ENCODE measurements at regions not wholly inside any gene's neighbourhood (a gene's known extent, or its start where the extent isn't known, plus 50 kb on each side); places are given as distances from the start of the nearest gene placed in this dataset.

DNA sequence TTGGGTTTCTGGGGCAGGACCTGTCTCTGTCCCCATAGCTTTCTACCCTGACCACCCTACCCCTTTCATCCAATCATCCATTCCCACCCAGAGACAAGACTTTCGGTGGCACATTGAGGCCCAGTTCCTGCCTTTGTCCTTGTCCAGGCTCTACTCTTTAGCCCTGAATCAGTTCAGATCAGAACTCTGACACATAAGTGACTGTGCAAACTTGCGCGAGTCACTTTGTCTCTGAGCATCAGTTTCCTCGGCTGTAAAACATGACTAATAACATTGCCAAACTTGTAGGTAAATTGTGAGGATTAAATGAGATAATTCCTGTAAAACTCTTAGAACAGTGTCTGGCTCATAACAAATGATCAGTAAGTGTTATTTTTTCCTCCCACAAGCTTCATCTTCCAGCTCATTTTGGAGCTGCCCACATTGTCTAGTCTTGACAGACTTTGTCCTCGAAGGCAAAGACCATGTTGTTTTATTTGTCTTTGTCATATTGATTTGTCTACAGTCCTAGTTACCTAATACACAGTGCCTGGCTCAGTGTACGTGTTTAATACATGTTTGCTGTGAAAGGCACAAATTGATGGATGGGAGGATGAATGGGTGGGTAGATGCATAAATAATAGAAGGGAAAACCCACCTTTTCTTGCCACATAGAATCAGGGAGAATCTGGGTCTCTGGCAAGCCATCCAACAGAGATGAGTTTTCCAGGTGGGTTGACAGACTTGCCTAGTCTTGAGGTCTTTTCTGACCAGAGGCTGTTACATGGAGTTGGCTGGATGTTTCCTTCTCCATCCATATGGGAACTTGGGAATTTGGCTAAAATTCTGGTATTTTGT lies 262.9 kb downstream of the OMA1 start:
- H3K4me2 ChIP-seq (ENCODE audit: insufficient read depth, low read length) = no peak overlapping the region
- H4K20me1 ChIP-seq (ENCODE audit: insufficient read depth, low read length) = no peaks in the 10 kb centered on the region
- no peak overlapping the region for H3K27ac ChIP-seq (ENCODE audit: low read depth, low read length)
- H3K36me3 ChIP-seq (ENCODE audit: insufficient read depth, low read length) = no peaks in the 10 kb centered on the region
- no peak overlapping the region for H3K4me3 ChIP-seq (ENCODE audit: insufficient read depth, low read length)
- no peak for DNase-seq (ENCODE audit: insufficient read length, low spot score, missing footprints)
- TF ChIP-seq, protein P1, sequence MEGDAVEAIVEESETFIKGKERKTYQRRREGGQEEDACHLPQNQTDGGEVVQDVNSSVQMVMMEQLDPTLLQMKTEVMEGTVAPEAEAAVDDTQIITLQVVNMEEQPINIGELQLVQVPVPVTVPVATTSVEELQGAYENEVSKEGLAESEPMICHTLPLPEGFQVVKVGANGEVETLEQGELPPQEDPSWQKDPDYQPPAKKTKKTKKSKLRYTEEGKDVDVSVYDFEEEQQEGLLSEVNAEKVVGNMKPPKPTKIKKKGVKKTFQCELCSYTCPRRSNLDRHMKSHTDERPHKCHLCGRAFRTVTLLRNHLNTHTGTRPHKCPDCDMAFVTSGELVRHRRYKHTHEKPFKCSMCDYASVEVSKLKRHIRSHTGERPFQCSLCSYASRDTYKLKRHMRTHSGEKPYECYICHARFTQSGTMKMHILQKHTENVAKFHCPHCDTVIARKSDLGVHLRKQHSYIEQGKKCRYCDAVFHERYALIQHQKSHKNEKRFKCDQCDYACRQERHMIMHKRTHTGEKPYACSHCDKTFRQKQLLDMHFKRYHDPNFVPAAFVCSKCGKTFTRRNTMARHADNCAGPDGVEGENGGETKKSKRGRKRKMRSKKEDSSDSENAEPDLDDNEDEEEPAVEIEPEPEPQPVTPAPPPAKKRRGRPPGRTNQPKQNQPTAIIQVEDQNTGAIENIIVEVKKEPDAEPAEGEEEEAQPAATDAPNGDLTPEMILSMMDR (IDR thresholded peaks at IDR 0.05; ENCODE audit: extremely low read depth, low read depth, low read length) = no peak
- no peak overlapping the region for H2AFZ ChIP-seq (ENCODE audit: low read length)
- no peaks in the 10 kb centered on the region for H3K79me2 ChIP-seq (ENCODE audit: insufficient read depth, low read length)
- no peaks in the 10 kb centered on the region for H3K4me1 ChIP-seq (ENCODE audit: insufficient read depth, low read length)
- no peaks in the 10 kb centered on the region for H3K9me3 ChIP-seq (ENCODE audit: low read depth, low read length)
- H3K27me3 ChIP-seq (ENCODE audit: insufficient read depth, low read length) = no peaks in the 10 kb centered on the region

DNA sequence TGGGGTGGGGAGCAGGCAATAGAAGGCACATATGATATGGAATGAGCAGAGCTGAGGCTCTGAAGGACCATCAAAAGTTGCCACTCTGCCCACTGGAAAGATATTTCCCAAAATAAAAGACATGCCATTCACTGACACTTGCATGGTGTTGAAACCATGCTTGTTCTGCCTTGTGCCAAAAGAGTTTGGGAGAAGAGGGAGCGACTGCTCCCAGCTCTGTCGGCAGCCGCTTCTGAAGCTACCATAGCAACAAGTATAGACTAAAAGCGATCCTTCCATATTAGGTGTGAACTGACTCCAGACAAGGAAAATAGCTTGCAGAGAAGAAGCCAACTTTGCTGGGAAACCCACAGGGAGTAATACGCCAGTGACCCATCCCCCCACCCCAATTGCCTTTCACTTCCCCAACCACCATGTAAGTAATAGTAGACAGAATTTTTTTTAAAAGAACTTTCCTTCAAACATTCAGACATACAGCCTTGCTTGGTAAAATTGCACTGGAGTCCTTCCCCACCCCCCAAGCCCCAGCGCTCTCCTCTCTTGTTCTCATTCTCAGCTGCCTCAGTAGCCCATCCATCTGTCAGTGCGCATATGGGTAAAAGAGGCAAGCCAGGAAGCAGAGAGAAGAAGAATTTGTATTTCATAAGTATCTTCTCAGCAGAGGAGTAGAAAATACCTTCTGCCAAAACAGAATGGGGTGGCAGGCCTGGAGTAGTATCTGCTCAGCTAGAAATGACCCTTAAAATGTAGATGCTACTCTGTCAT lies 263.7 kb downstream of the OMA1 start:
- H3K4me3 ChIP-seq (ENCODE audit: insufficient read depth, low read length) = no peak overlapping the region
- H3K4me1 ChIP-seq (ENCODE audit: insufficient read depth, low read length) = no peaks in the 10 kb centered on the region
- no peak for DNase-seq (ENCODE audit: insufficient read length, low spot score, missing footprints)
- no peaks in the 10 kb centered on the region for H3K79me2 ChIP-seq (ENCODE audit: insufficient read depth, low read length)
- no peaks in the 10 kb centered on the region for H4K20me1 ChIP-seq (ENCODE audit: insufficient read depth, low read length)
- no peak overlapping the region for H2AFZ ChIP-seq (ENCODE audit: low read length)
- H3K4me2 ChIP-seq (ENCODE audit: insufficient read depth, low read length) = no peak overlapping the region
- no peak overlapping the region for H3K27ac ChIP-seq (ENCODE audit: low read depth, low read length)
- H3K27me3 ChIP-seq (ENCODE audit: insufficient read depth, low read length) = no peaks in the 10 kb centered on the region
- H3K36me3 ChIP-seq (ENCODE audit: insufficient read depth, low read length) = no peaks in the 10 kb centered on the region
- TF ChIP-seq, protein P1 (IDR thresholded peaks at IDR 0.05; ENCODE audit: extremely low read depth, low read depth, low read length) = no peak
- H3K9me3 ChIP-seq (ENCODE audit: low read depth, low read length) = no peaks in the 10 kb centered on the region

DNA sequence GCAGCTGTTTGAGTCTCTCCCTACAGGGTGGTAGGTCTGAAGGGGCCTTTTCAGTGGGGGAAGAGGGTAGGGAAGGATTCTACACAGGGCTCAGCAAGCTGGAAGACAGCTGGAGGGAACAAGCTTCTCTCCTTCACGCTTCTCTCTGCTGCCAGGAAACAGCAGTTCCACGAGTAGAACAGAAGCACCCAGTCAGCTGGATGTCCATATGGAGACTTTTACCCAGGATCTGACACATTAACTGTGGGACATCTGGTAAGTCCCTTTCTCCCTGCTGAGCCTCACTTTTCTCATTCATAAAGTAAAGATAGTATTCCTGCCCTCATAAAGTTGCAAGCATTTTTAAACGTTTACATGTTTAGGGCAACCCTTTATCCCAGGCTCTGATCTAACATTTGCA lies 280.3 kb downstream of the OMA1 start:
- no peaks in the 10 kb centered on the region for H4K20me1 ChIP-seq (ENCODE audit: insufficient read depth, low read length)
- no peak overlapping the region for H3K4me2 ChIP-seq (ENCODE audit: insufficient read depth, low read length)
- TF ChIP-seq, protein P1 (IDR thresholded peaks at IDR 0.05; ENCODE audit: extremely low read depth, low read depth, low read length) = no peak
- no peaks in the 10 kb centered on the region for H3K9me3 ChIP-seq (ENCODE audit: low read depth, low read length)
- H3K27me3 ChIP-seq (ENCODE audit: insufficient read depth, low read length) = no peaks in the 10 kb centered on the region
- H3K36me3 ChIP-seq (ENCODE audit: insufficient read depth, low read length) = no peaks in the 10 kb centered on the region
- no peak overlapping the region for H3K4me3 ChIP-seq (ENCODE audit: insufficient read depth, low read length)
- H2AFZ ChIP-seq (ENCODE audit: low read length) = no peak overlapping the region
- DNase-seq (ENCODE audit: insufficient read length, low spot score, missing footprints) = no peak
- H3K27ac ChIP-seq (ENCODE audit: low read depth, low read length) = no peak overlapping the region
- no peaks in the 10 kb centered on the region for H3K4me1 ChIP-seq (ENCODE audit: insufficient read depth, low read length)
- H3K79me2 ChIP-seq (ENCODE audit: insufficient read depth, low read length) = no peaks in the 10 kb centered on the region

DNA sequence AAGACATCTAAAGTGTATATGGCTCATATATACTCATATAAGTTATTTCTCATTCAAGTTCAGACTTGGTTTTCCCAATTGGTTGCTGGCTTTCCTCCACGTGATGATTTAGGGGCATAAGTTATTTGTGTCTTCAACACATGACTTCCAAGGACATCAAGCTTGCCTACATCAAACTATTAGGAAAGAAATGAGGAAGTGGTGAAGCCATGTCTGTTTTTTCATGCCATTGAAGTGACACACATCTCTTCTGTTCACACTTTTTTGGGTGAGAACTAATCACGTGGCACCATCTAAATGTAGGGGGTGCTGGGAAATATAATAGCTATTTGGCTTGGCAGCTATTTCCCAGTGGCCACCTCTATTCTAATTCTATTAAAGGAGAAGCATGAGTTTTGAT lies 282.1 kb downstream of the OMA1 start:
- H3K79me2 ChIP-seq (ENCODE audit: insufficient read depth, low read length) = no peaks in the 10 kb centered on the region
- H3K9me3 ChIP-seq (ENCODE audit: low read depth, low read length) = no peaks in the 10 kb centered on the region
- H2AFZ ChIP-seq (ENCODE audit: low read length) = no peak overlapping the region
- no peak for DNase-seq (ENCODE audit: insufficient read length, low spot score, missing footprints)
- no peaks in the 10 kb centered on the region for H4K20me1 ChIP-seq (ENCODE audit: insufficient read depth, low read length)
- no peaks in the 10 kb centered on the region for H3K4me1 ChIP-seq (ENCODE audit: insufficient read depth, low read length)
- no peaks in the 10 kb centered on the region for H3K36me3 ChIP-seq (ENCODE audit: insufficient read depth, low read length)
- no peak overlapping the region for H3K4me2 ChIP-seq (ENCODE audit: insufficient read depth, low read length)
- TF ChIP-seq, protein P1 (IDR thresholded peaks at IDR 0.05; ENCODE audit: extremely low read depth, low read depth, low read length) = no peak
- no peaks in the 10 kb centered on the region for H3K27me3 ChIP-seq (ENCODE audit: insufficient read depth, low read length)
- no peak overlapping the region for H3K4me3 ChIP-seq (ENCODE audit: insufficient read depth, low read length)
- no peak overlapping the region for H3K27ac ChIP-seq (ENCODE audit: low read depth, low read length)
